PFSK-1 (cell line): ENCODE measurements at regions not wholly inside any gene's neighbourhood (a gene's known extent, or its start where the extent isn't known, plus 50 kb on each side); places are given as distances from the start of the nearest gene placed in this dataset.

Experiments
- FOXP2 ChIP-seq: optimal IDR thresholded peaks from 2 replicates; pipeline ENCODE3; 2011; ENCODE audit warnings: borderline replicate concordance, control low read depth, inconsistent platforms; ENCODE audit not compliant: insufficient read depth; ENCODE audit errors: extremely low read length, extremely low read depth
- POLR2AphosphoS5 ChIP-seq: IDR thresholded peaks from 2 replicates; pipeline ENCODE4 v1.6.1; 2012; ENCODE audit warnings: low read depth, mild to moderate bottlenecking, control low read depth, low read length, moderate library complexity
- SIN3A ChIP-seq: IDR thresholded peaks from 2 replicates; pipeline ENCODE4 v1.6.1; 2012; ENCODE audit warnings: mild to moderate bottlenecking, low read length, moderate library complexity, borderline replicate concordance; ENCODE audit not compliant: insufficient read depth
- TAF1 ChIP-seq: IDR thresholded peaks from 2 replicates; pipeline ENCODE4 v1.6.1; 2012; ENCODE audit warnings: low read length, control low read depth, borderline replicate concordance; ENCODE audit not compliant: insufficient read depth
- TF ChIP-seq, protein P1 (sequence below), 2 experiments: IDR thresholded peaks; 2 replicates each; pipeline versions ENCODE4 v1.6.1 to v1.8.0; 2011 to 2012; ENCODE audit warnings: low read depth in 2 of 2, low read length in 2 of 2, control low read depth in 1 of 2, inconsistent platforms in 1 of 2, mild to moderate bottlenecking in 1 of 2, moderate library complexity in 1 of 2; ENCODE audit not compliant: insufficient read depth in 1 of 2

DNA sequence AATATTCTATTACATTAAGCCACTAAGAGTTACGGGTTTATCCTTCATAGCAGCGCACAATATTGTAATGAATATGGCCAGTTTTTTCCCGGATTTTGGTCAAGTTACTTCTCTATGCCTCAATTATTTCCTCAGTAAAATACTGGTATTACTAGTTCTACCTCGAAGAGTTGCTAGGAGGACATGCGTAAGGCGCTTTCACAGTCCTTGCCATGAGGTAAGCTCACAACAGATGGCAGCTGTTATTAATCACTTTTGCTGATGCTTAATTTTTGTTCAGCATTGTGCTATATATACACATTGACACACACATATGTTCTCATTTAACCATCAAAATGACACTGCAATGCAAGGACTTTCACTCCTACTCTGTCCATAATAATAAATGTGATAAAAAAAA, 101.5 kb downstream of the SCG2 start:
- TF ChIP-seq FOXP2 = no peak
- no peak for TF ChIP-seq TAF1
- TF ChIP-seq SIN3A = no peak
- no peak for TF ChIP-seq POLR2AphosphoS5
- TF ChIP-seq, protein P1, sequence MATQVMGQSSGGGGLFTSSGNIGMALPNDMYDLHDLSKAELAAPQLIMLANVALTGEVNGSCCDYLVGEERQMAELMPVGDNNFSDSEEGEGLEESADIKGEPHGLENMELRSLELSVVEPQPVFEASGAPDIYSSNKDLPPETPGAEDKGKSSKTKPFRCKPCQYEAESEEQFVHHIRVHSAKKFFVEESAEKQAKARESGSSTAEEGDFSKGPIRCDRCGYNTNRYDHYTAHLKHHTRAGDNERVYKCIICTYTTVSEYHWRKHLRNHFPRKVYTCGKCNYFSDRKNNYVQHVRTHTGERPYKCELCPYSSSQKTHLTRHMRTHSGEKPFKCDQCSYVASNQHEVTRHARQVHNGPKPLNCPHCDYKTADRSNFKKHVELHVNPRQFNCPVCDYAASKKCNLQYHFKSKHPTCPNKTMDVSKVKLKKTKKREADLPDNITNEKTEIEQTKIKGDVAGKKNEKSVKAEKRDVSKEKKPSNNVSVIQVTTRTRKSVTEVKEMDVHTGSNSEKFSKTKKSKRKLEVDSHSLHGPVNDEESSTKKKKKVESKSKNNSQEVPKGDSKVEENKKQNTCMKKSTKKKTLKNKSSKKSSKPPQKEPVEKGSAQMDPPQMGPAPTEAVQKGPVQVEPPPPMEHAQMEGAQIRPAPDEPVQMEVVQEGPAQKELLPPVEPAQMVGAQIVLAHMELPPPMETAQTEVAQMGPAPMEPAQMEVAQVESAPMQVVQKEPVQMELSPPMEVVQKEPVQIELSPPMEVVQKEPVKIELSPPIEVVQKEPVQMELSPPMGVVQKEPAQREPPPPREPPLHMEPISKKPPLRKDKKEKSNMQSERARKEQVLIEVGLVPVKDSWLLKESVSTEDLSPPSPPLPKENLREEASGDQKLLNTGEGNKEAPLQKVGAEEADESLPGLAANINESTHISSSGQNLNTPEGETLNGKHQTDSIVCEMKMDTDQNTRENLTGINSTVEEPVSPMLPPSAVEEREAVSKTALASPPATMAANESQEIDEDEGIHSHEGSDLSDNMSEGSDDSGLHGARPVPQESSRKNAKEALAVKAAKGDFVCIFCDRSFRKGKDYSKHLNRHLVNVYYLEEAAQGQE (IDR thresholded peaks at IDR 0.05; ENCODE audit: insufficient read depth in 1 of 2, low read depth in 2 of 2, low read length in 2 of 2) = no peak

DNA sequence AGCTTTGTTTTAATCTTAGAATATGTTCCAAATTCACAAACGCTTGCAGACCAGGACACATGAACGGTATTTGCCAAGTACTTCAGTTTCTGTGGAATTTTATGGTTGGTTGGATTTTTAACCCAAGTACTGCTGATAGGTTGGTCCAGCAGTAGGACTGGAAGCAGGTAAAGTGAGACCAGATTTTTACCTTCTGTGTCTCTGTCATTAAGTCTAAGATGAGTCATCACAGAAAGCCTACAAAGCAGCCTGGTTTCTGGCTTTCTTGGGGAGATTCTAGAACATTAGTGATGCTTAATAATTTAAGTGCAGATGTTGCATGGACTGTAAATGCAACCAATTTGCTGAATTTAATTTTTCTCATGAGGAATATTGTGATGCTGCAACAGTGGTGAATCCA, 100.5 kb downstream of the SCG2 start:
- no peak for TF ChIP-seq FOXP2
- TF ChIP-seq, protein P1 (IDR thresholded peaks at IDR 0.05; ENCODE audit: insufficient read depth in 1 of 2, low read depth in 2 of 2, low read length in 2 of 2) = no peak
- no peak for TF ChIP-seq TAF1
- no peak for TF ChIP-seq POLR2AphosphoS5
- no peak for TF ChIP-seq SIN3A

DNA sequence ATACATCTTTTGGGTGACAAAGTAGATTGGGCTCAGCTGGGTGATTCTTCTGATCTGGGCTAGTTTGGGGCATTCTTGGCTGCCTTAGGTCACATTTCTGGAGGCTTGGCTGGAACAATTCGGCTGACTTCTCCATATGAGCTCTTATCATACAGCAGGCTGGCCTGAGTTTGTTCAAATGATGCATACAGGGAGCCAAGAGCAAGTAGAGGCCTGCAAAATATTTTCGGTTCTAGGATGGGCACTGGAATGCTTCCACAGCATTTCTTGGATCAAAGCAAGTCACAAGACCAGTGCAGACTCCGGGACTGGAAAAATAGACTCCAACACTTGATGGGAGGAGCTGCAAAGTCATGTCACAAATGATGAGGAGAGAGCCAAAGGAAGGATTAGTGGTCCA, 98.4 kb downstream of the SCG2 start:
- TF ChIP-seq, protein P1 (IDR thresholded peaks at IDR 0.05; ENCODE audit: insufficient read depth in 1 of 2, low read depth in 2 of 2, low read length in 2 of 2) = no peak
- no peak for TF ChIP-seq FOXP2
- TF ChIP-seq POLR2AphosphoS5 = no peak
- TF ChIP-seq TAF1 = no peak
- TF ChIP-seq SIN3A = no peak

DNA sequence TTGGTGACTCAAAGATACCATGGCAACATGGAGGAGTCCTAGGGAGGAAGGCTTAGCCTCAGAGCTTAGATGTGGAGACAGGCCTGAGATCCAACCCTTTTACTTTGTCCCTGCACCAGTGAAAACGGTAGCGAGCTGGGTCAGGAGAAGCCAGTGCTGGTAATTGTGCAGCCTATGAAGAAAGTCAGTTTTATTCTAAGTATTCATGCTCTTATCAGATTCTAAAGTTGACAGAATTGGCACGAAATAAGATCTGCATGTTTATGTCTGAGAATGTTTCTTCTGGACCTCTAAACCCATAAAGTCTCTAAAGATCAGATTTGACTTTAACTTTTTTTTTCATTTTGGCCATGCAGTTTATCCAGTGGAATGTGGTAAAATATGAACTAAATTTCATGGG, 93.8 kb downstream of the SCG2 start:
- TF ChIP-seq TAF1 (no peak), SIN3A (no peak)

DNA sequence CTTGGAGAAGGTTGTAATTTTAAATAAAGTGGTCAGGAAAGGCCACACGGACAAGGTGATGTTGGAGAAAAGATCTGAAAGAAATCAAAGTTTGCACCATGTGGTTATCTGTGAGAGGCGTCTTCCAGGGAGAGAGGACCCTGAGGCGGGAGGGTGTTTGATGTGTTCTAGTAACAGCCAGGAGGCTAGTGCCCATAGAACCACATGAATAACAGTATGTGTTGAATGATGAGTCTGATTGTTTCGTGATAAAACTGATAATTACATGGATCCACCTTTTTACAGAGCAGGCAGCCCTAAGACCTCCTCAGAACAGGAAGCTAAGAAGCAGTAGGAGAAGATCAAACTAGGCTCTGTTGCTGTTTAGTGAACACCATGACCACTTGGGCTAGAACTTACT, 91.4 kb downstream of the SCG2 start:
- TF ChIP-seq POLR2AphosphoS5 = no peak
- no peak for TF ChIP-seq FOXP2
- TF ChIP-seq, protein P1 (IDR thresholded peaks at IDR 0.05; ENCODE audit: insufficient read depth in 1 of 2, low read depth in 2 of 2, low read length in 2 of 2) = no peak
- no peak for TF ChIP-seq TAF1
- no peak for TF ChIP-seq SIN3A
